ENCODE measurements at regions not wholly inside any gene's neighbourhood (a gene's known extent, or its start where the extent isn't known, plus 50 kb on each side); places are given as distances from the start of the nearest gene placed in this dataset.

DNA sequence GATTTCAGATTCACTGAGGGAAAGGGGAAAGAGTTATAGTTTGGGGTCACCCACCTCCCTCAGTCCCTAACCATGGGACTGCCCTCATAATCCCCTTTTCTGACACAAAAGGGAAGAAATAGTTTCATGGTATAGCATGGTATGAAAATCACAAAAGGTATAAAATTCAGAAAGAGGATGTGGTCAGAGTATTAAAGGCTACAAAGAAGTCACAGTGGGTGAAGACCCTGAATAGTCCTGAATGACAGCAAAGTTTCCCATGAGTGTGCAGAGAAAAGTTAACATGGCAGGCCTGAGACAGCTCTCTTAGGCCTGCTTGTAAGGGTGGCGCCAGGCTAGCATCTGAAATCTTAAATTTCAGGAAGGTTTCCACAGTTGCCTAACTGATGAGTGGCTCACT is 290.6 kb upstream of the ZNF608 start:
- no peaks in the 10 kb centered on the region for H3K9me3 ChIP-seq (ENCODE audit: low read length)
- no peaks in the 10 kb centered on the region for H3K79me2 ChIP-seq (ENCODE audit: low read length)
- H3K4me3 ChIP-seq (ENCODE audit: low read length) = no peak overlapping the region
- POLR2A ChIA-PET (ENCODE audit: unreplicated experiment) = no interaction called here
- intact Hi-C loops (cut with micrococcal nuclease) = no loop called here
- H3K4me2 ChIP-seq (ENCODE audit: low read length) = no peak overlapping the region
- H4K20me1 ChIP-seq (ENCODE audit: low read length) = no peaks in the 10 kb centered on the region
- H2AFZ ChIP-seq (ENCODE audit: low read length) = no peak overlapping the region
- no TSS peak for BruUV-seq (replicated peaks)
- no peaks in the 10 kb centered on the region for H3F3A ChIP-seq (ENCODE audit: low read length, unreplicated experiment)
- ATAC-seq = no peak
- no peak for DNase-seq
- TF ChIP-seq EZH2phosphoT487 (IDR thresholded peaks at IDR 0.05; ENCODE audit: borderline replicate concordance, low read length) (no peak), EZH2 (IDR thresholded peaks at IDR 0.05; ENCODE audit: low read length, unreplicated experiment) (no peak)
- H3K36me3 ChIP-seq (ENCODE audit: low read depth, low read length) = no peaks in the 10 kb centered on the region
- H3K27ac ChIP-seq (ENCODE audit: low read length) = no peak overlapping the region
- no peaks in the 10 kb centered on the region for H3K9me2 ChIP-seq (replicated peaks; ENCODE audit: low read length)
- no peaks in the 10 kb centered on the region for H3K27me3 ChIP-seq (ENCODE audit: low read length)
- no peak overlapping the region for H3K9ac ChIP-seq (ENCODE audit: low read length)
- CTCF ChIA-PET = no interaction called here
- peaks cover 6% of the 10 kb centered on the region; the same call in 1 of the 2 replicates for H3K4me1 ChIP-seq (ENCODE audit: insufficient read depth, low read length)

DNA sequence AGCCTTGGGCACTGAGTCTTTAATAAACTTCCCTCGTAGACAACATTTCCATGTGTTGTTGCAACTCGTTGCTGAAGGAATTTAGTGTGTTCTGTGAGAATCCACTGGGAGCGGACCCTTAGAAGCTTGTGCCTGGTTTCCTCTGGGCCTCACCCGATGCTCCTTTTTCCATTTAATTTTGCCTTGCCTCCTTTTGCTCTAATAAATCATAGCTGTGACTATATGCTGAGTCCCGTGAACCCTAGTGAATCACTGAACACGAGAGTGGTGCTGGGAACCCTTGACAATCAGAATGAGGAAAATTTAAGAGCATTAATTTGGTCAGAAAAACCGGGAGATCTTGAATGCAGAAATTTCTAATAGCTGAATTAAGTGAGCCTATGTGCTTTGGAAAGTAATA is 291.1 kb upstream of the ZNF608 start:
- H3K4me2 ChIP-seq (ENCODE audit: low read length) = no peak overlapping the region
- H3K27me3 ChIP-seq (ENCODE audit: low read length) = no peaks in the 10 kb centered on the region
- no peaks in the 10 kb centered on the region for H3K9me3 ChIP-seq (ENCODE audit: low read length)
- H3K4me1 ChIP-seq (ENCODE audit: insufficient read depth, low read length) = peaks cover 4% of the 10 kb centered on the region; the same call in 1 of the 2 replicates
- POLR2A ChIA-PET (ENCODE audit: unreplicated experiment) = no interaction called here
- intact Hi-C loops (cut with micrococcal nuclease) = no loop called here
- no peak overlapping the region for H2AFZ ChIP-seq (ENCODE audit: low read length)
- H3K4me3 ChIP-seq (ENCODE audit: low read length) = no peak overlapping the region
- CTCF ChIA-PET = no interaction called here
- H3K79me2 ChIP-seq (ENCODE audit: low read length) = no peaks in the 10 kb centered on the region
- no peaks in the 10 kb centered on the region for H3K9me2 ChIP-seq (replicated peaks; ENCODE audit: low read length)
- H3K27ac ChIP-seq (ENCODE audit: low read length) = no peak overlapping the region
- no peaks in the 10 kb centered on the region for H3F3A ChIP-seq (ENCODE audit: low read length, unreplicated experiment)
- DNase-seq (no peak), ATAC-seq (no peak)
- H4K20me1 ChIP-seq (ENCODE audit: low read length) = no peaks in the 10 kb centered on the region
- no peak overlapping the region for H3K9ac ChIP-seq (ENCODE audit: low read length)
- TF ChIP-seq EZH2phosphoT487 (IDR thresholded peaks at IDR 0.05; ENCODE audit: borderline replicate concordance, low read length) (no peak), EZH2 (IDR thresholded peaks at IDR 0.05; ENCODE audit: low read length, unreplicated experiment) (no peak)
- TF ChIP-seq, protein P1, sequence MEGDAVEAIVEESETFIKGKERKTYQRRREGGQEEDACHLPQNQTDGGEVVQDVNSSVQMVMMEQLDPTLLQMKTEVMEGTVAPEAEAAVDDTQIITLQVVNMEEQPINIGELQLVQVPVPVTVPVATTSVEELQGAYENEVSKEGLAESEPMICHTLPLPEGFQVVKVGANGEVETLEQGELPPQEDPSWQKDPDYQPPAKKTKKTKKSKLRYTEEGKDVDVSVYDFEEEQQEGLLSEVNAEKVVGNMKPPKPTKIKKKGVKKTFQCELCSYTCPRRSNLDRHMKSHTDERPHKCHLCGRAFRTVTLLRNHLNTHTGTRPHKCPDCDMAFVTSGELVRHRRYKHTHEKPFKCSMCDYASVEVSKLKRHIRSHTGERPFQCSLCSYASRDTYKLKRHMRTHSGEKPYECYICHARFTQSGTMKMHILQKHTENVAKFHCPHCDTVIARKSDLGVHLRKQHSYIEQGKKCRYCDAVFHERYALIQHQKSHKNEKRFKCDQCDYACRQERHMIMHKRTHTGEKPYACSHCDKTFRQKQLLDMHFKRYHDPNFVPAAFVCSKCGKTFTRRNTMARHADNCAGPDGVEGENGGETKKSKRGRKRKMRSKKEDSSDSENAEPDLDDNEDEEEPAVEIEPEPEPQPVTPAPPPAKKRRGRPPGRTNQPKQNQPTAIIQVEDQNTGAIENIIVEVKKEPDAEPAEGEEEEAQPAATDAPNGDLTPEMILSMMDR (conservative IDR thresholded peaks at IDR 0.05; ENCODE audit: low read depth, low read length) = no peak
- no peaks in the 10 kb centered on the region for H3K36me3 ChIP-seq (ENCODE audit: low read depth, low read length)
- BruUV-seq (replicated peaks) = no TSS peak

DNA sequence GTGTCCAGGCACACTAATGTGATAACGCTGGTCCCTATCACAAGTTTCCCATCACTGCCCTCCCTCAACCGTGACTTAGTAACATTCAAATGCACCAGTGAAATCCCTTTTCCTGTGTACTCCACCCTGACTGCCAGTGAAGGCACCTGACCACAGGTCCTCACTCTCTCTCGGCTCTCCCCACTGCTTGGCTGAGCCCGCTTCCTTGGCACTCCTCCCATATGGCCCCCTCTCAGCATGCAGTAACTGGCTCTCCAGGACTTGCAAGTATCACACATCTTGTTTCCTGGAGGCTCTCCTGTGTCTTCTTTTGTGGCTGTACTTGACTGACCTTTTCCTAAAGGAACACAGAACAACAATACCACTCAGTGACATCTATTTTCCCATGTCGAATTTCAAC is 292.0 kb upstream of the ZNF608 start:
- no peaks in the 10 kb centered on the region for H3K79me2 ChIP-seq (ENCODE audit: low read length)
- H3K9ac ChIP-seq (ENCODE audit: low read length) = no peak overlapping the region
- H3K27me3 ChIP-seq (ENCODE audit: low read length) = no peaks in the 10 kb centered on the region
- no peaks in the 10 kb centered on the region for H3F3A ChIP-seq (ENCODE audit: low read length, unreplicated experiment)
- no peaks in the 10 kb centered on the region for H3K9me3 ChIP-seq (ENCODE audit: low read length)
- H3K4me3 ChIP-seq (ENCODE audit: low read length) = no peak overlapping the region
- H3K27ac ChIP-seq (ENCODE audit: low read length) = no peak overlapping the region
- no peaks in the 10 kb centered on the region for H3K36me3 ChIP-seq (ENCODE audit: low read depth, low read length)
- ChIA-PET POLR2A (ENCODE audit: unreplicated experiment) (no interaction called here), CTCF (no interaction called here)
- H4K20me1 ChIP-seq (ENCODE audit: low read length) = no peaks in the 10 kb centered on the region
- H2AFZ ChIP-seq (ENCODE audit: low read length) = no peak overlapping the region
- H3K4me2 ChIP-seq (ENCODE audit: low read length) = no peak overlapping the region
- intact Hi-C loops (cut with micrococcal nuclease) = no loop called here
- H3K9me2 ChIP-seq (replicated peaks; ENCODE audit: low read length) = no peaks in the 10 kb centered on the region
- TF ChIP-seq, protein P1 (conservative IDR thresholded peaks at IDR 0.05; ENCODE audit: low read depth, low read length) = no peak
- TF ChIP-seq EZH2 (IDR thresholded peaks at IDR 0.05; ENCODE audit: low read length, unreplicated experiment) = no peak
- TF ChIP-seq EZH2phosphoT487 (IDR thresholded peaks at IDR 0.05; ENCODE audit: borderline replicate concordance, low read length) = no peak
- ATAC-seq (no peak), DNase-seq (no peak)
- H3K4me1 ChIP-seq (ENCODE audit: insufficient read depth, low read length) = peaks cover 11% of the 10 kb centered on the region
- no TSS peak for BruUV-seq (replicated peaks)
